Liver (tissue), 8 donors: ENCODE measurements at regions not wholly inside any gene's neighbourhood (a gene's known extent, or its start where the extent isn't known, plus 50 kb on each side); places are given as distances from the start of the nearest gene placed in this dataset.

ENCODE experiments used
- DNase-seq: peaks from one replicate; pipeline ENCODE4 v3.0.0-alpha.2; 2017; ENCODE audit warnings: low spot score
- H3K27ac ChIP-seq, 2 donors: one replicate each; pipeline ENCODE4 v1.7.0; 2013; ENCODE audit warnings: inconsistent platforms in 2 of 2, low read length in 2 of 2, control low read depth in 1 of 2, low read depth in 1 of 2, mild to moderate bottlenecking in 1 of 2
- H3K27me3 ChIP-seq, 4 donors: one replicate each; pipeline versions ENCODE4 v1.6.1 to v1.7.0; 2013; ENCODE audit warnings: low read length in 3 of 4, inconsistent platforms in 1 of 4, mild to moderate bottlenecking in 1 of 4, moderate library complexity in 1 of 4; ENCODE audit not compliant: control insufficient read depth in 4 of 4, insufficient read depth in 4 of 4
- H3K36me3 ChIP-seq, 4 donors: one replicate each; pipeline versions ENCODE4 v1.6.1 to v1.7.0; 2013; ENCODE audit warnings: low read length in 3 of 4, mild to moderate bottlenecking in 3 of 4, low read depth in 1 of 4, moderate library complexity in 1 of 4; ENCODE audit not compliant: control insufficient read depth in 4 of 4, insufficient read depth in 3 of 4
- H3K4me1 ChIP-seq, 4 donors: one replicate each; pipeline versions ENCODE4 v1.6.1 to v1.7.0; 2013; ENCODE audit warnings: low read length in 3 of 4, mild to moderate bottlenecking in 3 of 4, moderate library complexity in 1 of 4; ENCODE audit not compliant: control insufficient read depth in 4 of 4, insufficient read depth in 4 of 4
- H3K4me3 ChIP-seq, 3 donors: one replicate each; pipeline versions ENCODE4 v1.6.1 to v1.7.0; 2013; ENCODE audit warnings: low read length in 3 of 3, control low read depth in 1 of 3, low read depth in 1 of 3, mild to moderate bottlenecking in 1 of 3
- H3K9ac ChIP-seq, 2 donors: one replicate each; pipeline ENCODE4 v1.7.0; 2013; ENCODE audit warnings: low read length in 2 of 2, mild to moderate bottlenecking in 2 of 2, moderate library complexity in 2 of 2, control low read depth in 1 of 2, low read depth in 1 of 2
- H3K9me3 ChIP-seq, 4 donors: one replicate each; pipeline versions ENCODE4 v1.6.1 to v1.7.0; 2013; ENCODE audit warnings: low read length in 3 of 4; ENCODE audit not compliant: control insufficient read depth in 4 of 4
- CTCF ChIP-seq: fragments of 150-350 bp; IDR thresholded peaks from 2 replicates; pipeline ENCODE4 v1.5.1; 2017; ENCODE audit warnings: improper control_type of control experiment, low read depth, low read length; ENCODE audit not compliant: missing input control
- EGR1 ChIP-seq, 2 donors: IDR thresholded peaks; 2 replicates each; pipeline ENCODE4 v1.6.1; 2016 to 2018; ENCODE audit warnings: antibody characterized with exemption in 2 of 2, low read depth in 2 of 2
- FOXA1 ChIP-seq: IDR thresholded peaks from 2 replicates; pipeline ENCODE4 v1.6.1; 2016; ENCODE audit warnings: antibody characterized with exemption
- FOXA2 ChIP-seq: IDR thresholded peaks from 2 replicates; pipeline ENCODE4 v1.6.1; 2016; ENCODE audit warnings: antibody characterized with exemption
- GABPA ChIP-seq, 2 donors: IDR thresholded peaks in 1 of 2; conservative IDR thresholded peaks in 1 of 2; 2 replicates each; pipeline ENCODE4 v1.6.1; 2016; ENCODE audit warnings: antibody characterized with exemption in 2 of 2, mild to moderate bottlenecking in 1 of 2, moderate library complexity in 1 of 2
- HNF4A ChIP-seq, 2 donors: conservative IDR thresholded peaks; 2 replicates each; pipeline ENCODE4 v1.6.1; 2016; ENCODE audit warnings: antibody characterized with exemption in 2 of 2, mild to moderate bottlenecking in 2 of 2
- HNF4G ChIP-seq: IDR thresholded peaks from 2 replicates; pipeline ENCODE4 v1.6.1; 2016; ENCODE audit warnings: antibody characterized with exemption
- JUND ChIP-seq, 2 donors: IDR thresholded peaks; 2 replicates each; pipeline ENCODE4 v1.6.1; 2016; ENCODE audit warnings: antibody characterized with exemption in 2 of 2
- MAX ChIP-seq: IDR thresholded peaks from 2 replicates; pipeline ENCODE4 v1.6.1; 2016; ENCODE audit warnings: antibody characterized with exemption
- NR2F2 ChIP-seq: IDR thresholded peaks from 2 replicates; pipeline ENCODE4 v1.6.1; 2016; ENCODE audit warnings: antibody characterized with exemption
- RAD21 ChIP-seq, 2 donors: IDR thresholded peaks; 2 replicates each; pipeline ENCODE4 v1.6.1; 2016; ENCODE audit warnings: antibody characterized with exemption in 2 of 2, mild to moderate bottlenecking in 2 of 2
- RXRA ChIP-seq, 2 donors: IDR thresholded peaks; 2 replicates each; pipeline ENCODE4 v1.6.1; 2017 to 2018; ENCODE audit warnings: antibody characterized with exemption in 2 of 2, mild to moderate bottlenecking in 1 of 2
- SP1 ChIP-seq: IDR thresholded peaks from 2 replicates; pipeline ENCODE4 v1.6.1; 2018; ENCODE audit warnings: antibody characterized with exemption, mild to moderate bottlenecking
- TAF1 ChIP-seq: conservative IDR thresholded peaks from 2 replicates; pipeline ENCODE4 v1.6.1; 2016; ENCODE audit warnings: antibody characterized with exemption, mild to moderate bottlenecking
- WGBS: extraction: QIAGEN DNeasy Blood & Tissue Kit; methylation state at CpG from one replicate; pipeline ENCODE4 v1.1.7; 2013; 5-methylcytosine and 5-hydroxymethylcytosine counted together
- TF ChIP-seq, protein P1 (sequence below): IDR thresholded peaks from 2 replicates; pipeline ENCODE4 v1.6.1; 2016; ENCODE audit warnings: antibody characterized with exemption
- TF ChIP-seq, protein P2 (sequence below): IDR thresholded peaks from 2 replicates; pipeline ENCODE4 v1.6.1; 2016; ENCODE audit warnings: antibody characterized with exemption
- TF ChIP-seq, protein P3 (sequence below): IDR thresholded peaks from 2 replicates; pipeline ENCODE4 v1.6.1; 2016; ENCODE audit warnings: antibody characterized with exemption, mild to moderate bottlenecking
- donor health status: healthy.
- donor health status: healthy.
- donor health status: healthy.
- donor health status: healthy.
- donor health status: healthy.

DNA sequence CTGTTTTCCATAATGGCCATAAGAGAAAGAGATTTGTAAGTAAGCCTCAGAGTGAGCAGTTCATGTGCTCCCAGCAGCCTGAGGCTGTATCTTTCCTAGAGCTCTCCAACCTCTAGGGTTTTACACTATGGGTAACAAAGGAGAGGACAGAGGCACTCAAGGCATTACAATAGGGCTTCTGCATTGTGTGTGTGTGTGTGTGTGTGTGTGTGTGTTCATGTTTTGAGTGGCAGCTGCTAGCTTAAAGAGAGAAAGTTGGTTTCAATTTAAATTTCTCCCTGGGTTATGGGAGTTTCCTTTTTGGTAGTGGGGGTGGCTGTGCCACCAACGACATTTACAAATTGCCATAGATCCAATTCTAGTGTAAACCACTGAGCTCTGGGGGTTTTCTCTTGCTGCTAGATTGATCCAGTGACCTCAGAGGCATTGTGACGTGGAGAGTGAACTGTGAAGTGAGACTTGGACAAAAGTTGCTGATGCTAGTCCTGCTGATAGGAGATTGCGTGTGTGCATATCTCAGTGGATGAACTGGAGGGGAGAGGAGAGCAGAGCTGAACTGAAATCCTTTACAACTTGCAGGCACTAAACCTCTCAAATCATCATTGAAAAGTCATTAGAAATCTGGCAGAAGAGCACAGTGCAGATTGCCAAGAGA, 67.2 kb upstream of the OLFM4 start:
- H3K27ac ChIP-seq = no peak overlapping the region
- no peak for DNase-seq
- H3K9me3 ChIP-seq = no peaks in the 10 kb centered on the region
- no peaks in the 10 kb centered on the region for H3K4me1 ChIP-seq
- H3K36me3 ChIP-seq = no peaks in the 10 kb centered on the region
- H3K27me3 ChIP-seq = peaks cover 0 to 2% (median under 1%) of the 10 kb centered on the region in 4 donors
- no peak for TF ChIP-seq MAX
- no peak for TF ChIP-seq JUND (IDR thresholded peaks at IDR 0.05)
- TF ChIP-seq, protein P1, sequence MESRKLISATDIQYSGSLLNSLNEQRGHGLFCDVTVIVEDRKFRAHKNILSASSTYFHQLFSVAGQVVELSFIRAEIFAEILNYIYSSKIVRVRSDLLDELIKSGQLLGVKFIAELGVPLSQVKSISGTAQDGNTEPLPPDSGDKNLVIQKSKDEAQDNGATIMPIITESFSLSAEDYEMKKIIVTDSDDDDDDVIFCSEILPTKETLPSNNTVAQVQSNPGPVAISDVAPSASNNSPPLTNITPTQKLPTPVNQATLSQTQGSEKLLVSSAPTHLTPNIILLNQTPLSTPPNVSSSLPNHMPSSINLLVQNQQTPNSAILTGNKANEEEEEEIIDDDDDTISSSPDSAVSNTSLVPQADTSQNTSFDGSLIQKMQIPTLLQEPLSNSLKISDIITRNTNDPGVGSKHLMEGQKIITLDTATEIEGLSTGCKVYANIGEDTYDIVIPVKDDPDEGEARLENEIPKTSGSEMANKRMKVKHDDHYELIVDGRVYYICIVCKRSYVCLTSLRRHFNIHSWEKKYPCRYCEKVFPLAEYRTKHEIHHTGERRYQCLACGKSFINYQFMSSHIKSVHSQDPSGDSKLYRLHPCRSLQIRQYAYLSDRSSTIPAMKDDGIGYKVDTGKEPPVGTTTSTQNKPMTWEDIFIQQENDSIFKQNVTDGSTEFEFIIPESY = no peak
- TF ChIP-seq RAD21 (IDR thresholded peaks at IDR 0.05) = no peak
- no peak for TF ChIP-seq EGR1 (IDR thresholded peaks at IDR 0.05; ENCODE audit: low read depth in 2 of 2)
- no peak for TF ChIP-seq HNF4A (conservative IDR thresholded peaks at IDR 0.05)
- TF ChIP-seq SP1 = no peak
- TF ChIP-seq GABPA (IDR thresholded peaks at IDR 0.05 in 1 of 2, conservative IDR thresholded peaks at IDR 0.05 in 1 of 2) = no peak
- TF ChIP-seq TAF1 = no peak
- no peak for TF ChIP-seq FOXA1
- no peak for TF ChIP-seq HNF4G
- no peak for TF ChIP-seq RXRA (IDR thresholded peaks at IDR 0.05)
- TF ChIP-seq, protein P2, sequence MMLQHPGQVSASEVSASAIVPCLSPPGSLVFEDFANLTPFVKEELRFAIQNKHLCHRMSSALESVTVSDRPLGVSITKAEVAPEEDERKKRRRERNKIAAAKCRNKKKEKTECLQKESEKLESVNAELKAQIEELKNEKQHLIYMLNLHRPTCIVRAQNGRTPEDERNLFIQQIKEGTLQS = no peak
- no peak for TF ChIP-seq FOXA2
- no peak overlapping the region for H3K9ac ChIP-seq
- WGBS = 33% methylated on average over 3 of the region's 3 CpGs
- H3K4me3 ChIP-seq = no peak overlapping the region

GRCh38 chr13:52955472-52955874, 73.1 kb upstream of the OLFM4 start:
- WGBS = 25% methylated on average over 4 of the region's 4 CpGs
- H3K36me3 ChIP-seq = no peaks in the 10 kb centered on the region
- no peak for DNase-seq
- H3K4me3 ChIP-seq = no peak overlapping the region
- no peak overlapping the region for H3K9ac ChIP-seq
- H3K4me1 ChIP-seq = no peaks in the 10 kb centered on the region
- no peaks in the 10 kb centered on the region for H3K27me3 ChIP-seq
- no peak overlapping the region for H3K27ac ChIP-seq
- no peaks in the 10 kb centered on the region for H3K9me3 ChIP-seq
- no peak for TF ChIP-seq NR2F2
- TF ChIP-seq, protein P3, sequence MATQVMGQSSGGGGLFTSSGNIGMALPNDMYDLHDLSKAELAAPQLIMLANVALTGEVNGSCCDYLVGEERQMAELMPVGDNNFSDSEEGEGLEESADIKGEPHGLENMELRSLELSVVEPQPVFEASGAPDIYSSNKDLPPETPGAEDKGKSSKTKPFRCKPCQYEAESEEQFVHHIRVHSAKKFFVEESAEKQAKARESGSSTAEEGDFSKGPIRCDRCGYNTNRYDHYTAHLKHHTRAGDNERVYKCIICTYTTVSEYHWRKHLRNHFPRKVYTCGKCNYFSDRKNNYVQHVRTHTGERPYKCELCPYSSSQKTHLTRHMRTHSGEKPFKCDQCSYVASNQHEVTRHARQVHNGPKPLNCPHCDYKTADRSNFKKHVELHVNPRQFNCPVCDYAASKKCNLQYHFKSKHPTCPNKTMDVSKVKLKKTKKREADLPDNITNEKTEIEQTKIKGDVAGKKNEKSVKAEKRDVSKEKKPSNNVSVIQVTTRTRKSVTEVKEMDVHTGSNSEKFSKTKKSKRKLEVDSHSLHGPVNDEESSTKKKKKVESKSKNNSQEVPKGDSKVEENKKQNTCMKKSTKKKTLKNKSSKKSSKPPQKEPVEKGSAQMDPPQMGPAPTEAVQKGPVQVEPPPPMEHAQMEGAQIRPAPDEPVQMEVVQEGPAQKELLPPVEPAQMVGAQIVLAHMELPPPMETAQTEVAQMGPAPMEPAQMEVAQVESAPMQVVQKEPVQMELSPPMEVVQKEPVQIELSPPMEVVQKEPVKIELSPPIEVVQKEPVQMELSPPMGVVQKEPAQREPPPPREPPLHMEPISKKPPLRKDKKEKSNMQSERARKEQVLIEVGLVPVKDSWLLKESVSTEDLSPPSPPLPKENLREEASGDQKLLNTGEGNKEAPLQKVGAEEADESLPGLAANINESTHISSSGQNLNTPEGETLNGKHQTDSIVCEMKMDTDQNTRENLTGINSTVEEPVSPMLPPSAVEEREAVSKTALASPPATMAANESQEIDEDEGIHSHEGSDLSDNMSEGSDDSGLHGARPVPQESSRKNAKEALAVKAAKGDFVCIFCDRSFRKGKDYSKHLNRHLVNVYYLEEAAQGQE = no peak
- TF ChIP-seq RXRA (IDR thresholded peaks at IDR 0.05) = no peak
- no peak for TF ChIP-seq SP1
- TF ChIP-seq CTCF = no peak
